ENCODE measurements at regions not wholly inside any gene's neighbourhood (a gene's known extent, or its start where the extent isn't known, plus 50 kb on each side); places are given as distances from the start of the nearest gene placed in this dataset.

GRCh38 chr3:194928831-194929577 is 243.3 kb downstream of the FAM43A start:
- TF ChIP-seq, protein P1, sequence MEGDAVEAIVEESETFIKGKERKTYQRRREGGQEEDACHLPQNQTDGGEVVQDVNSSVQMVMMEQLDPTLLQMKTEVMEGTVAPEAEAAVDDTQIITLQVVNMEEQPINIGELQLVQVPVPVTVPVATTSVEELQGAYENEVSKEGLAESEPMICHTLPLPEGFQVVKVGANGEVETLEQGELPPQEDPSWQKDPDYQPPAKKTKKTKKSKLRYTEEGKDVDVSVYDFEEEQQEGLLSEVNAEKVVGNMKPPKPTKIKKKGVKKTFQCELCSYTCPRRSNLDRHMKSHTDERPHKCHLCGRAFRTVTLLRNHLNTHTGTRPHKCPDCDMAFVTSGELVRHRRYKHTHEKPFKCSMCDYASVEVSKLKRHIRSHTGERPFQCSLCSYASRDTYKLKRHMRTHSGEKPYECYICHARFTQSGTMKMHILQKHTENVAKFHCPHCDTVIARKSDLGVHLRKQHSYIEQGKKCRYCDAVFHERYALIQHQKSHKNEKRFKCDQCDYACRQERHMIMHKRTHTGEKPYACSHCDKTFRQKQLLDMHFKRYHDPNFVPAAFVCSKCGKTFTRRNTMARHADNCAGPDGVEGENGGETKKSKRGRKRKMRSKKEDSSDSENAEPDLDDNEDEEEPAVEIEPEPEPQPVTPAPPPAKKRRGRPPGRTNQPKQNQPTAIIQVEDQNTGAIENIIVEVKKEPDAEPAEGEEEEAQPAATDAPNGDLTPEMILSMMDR (IDR thresholded peaks at IDR 0.05; ENCODE audit: insufficient read depth, low read length, poor library complexity, severe bottlenecking): no peak
- no peak for TF ChIP-seq EZH2phosphoT487 (conservative IDR thresholded peaks at IDR 0.05; ENCODE audit: low read length)

Data from SU-DHL-6 (cell line).